GM23248 (cell line): ENCODE measurements at regions not wholly inside any gene's neighbourhood (a gene's known extent, or its start where the extent isn't known, plus 50 kb on each side); places are given as distances from the start of the nearest gene placed in this dataset.
A peak's percentile ranks its signal among the peaks of the same experiment; 100 is the strongest.

ENCODE experiments used
- DNase-seq: peaks from one replicate; pipeline ENCODE4 v3.0.0-alpha.2; 2015
- H2AFZ ChIP-seq: fragments of 200-600 bp; sonication (generic); 2 replicates; pipeline ENCODE4 v1.6.1; 2016; ENCODE audit warnings: antibody characterized with exemption
- H3F3A ChIP-seq: fragments of 200-600 bp; sonication (generic); 2 replicates; pipeline ENCODE4 v1.6.1; 2016; ENCODE audit warnings: mild to moderate bottlenecking, antibody characterized with exemption, mixed run types; ENCODE audit not compliant: insufficient read depth
- H3K27ac ChIP-seq: fragments of 200-600 bp; sonication (generic); 2 replicates; pipeline ENCODE4 v1.5.1; 2016; ENCODE audit warnings: mild to moderate bottlenecking
- H3K27me3 ChIP-seq: fragments of 200-600 bp; sonication (generic); replicated peaks from 2 replicates; pipeline ENCODE4 v1.6.1; 2016; ENCODE audit warnings: mild to moderate bottlenecking; ENCODE audit not compliant: insufficient read depth
- H3K36me3 ChIP-seq: fragments of 200-600 bp; sonication (generic); 2 replicates; pipeline ENCODE4 v1.6.1; 2016; ENCODE audit warnings: low read depth, mild to moderate bottlenecking
- H3K4me1 ChIP-seq: fragments of 200-600 bp; sonication (generic); 2 replicates; pipeline ENCODE4 v1.6.1; 2016; ENCODE audit warnings: mild to moderate bottlenecking; ENCODE audit not compliant: insufficient read depth
- H3K4me2 ChIP-seq: fragments of 200-600 bp; sonication (generic); one replicate; pipeline ENCODE4 v1.6.1; 2016; ENCODE audit warnings: mild to moderate bottlenecking; ENCODE audit not compliant: unreplicated experiment
- H3K4me3 ChIP-seq: fragments of 200-600 bp; sonication (generic); 2 replicates; pipeline ENCODE4 v1.5.1; 2016; ENCODE audit warnings: mild to moderate bottlenecking
- H3K79me2 ChIP-seq: fragments of 200-600 bp; sonication (generic); 2 replicates; pipeline ENCODE4 v1.6.1; 2016; ENCODE audit warnings: mild to moderate bottlenecking; ENCODE audit not compliant: insufficient read depth
- H3K9ac ChIP-seq: fragments of 200-600 bp; sonication (generic); 2 replicates; pipeline ENCODE4 v1.6.1; 2016; ENCODE audit warnings: mild to moderate bottlenecking
- H3K9me2 ChIP-seq: fragments of 200-600 bp; sonication (generic); 2 replicates; pipeline ENCODE4 v1.6.1; 2016; ENCODE audit warnings: mixed run types, mild to moderate bottlenecking, moderate library complexity; ENCODE audit not compliant: insufficient read depth
- H3K9me3 ChIP-seq: fragments of 200-600 bp; sonication (generic); one replicate; pipeline ENCODE4 v1.6.1; 2017; ENCODE audit warnings: low read depth
- H4K20me1 ChIP-seq: fragments of 200-600 bp; sonication (generic); 2 replicates; pipeline ENCODE4 v1.6.0; 2016; ENCODE audit not compliant: insufficient read depth
- EZH2 ChIP-seq: fragments of 200-600 bp; sonication (generic); IDR thresholded peaks from 2 replicates; pipeline ENCODE4 v1.6.1; 2018; ENCODE audit warnings: antibody characterized with exemption, mild to moderate bottlenecking; ENCODE audit not compliant: insufficient read depth, poor library complexity, severe bottlenecking
- EZH2phosphoT487 ChIP-seq: fragments of 200-600 bp; sonication (generic); IDR thresholded peaks from 2 replicates; pipeline ENCODE4 v1.6.1; 2018; ENCODE audit warnings: antibody characterized with exemption, moderate library complexity, mild to moderate bottlenecking, low read depth; ENCODE audit not compliant: insufficient read depth
- WGBS, 2 experiments: methylation state at CpG; one replicate each; pipeline ENCODE4 v1.1.6; 2015 to 2017; ENCODE audit warnings: low lambda C conversion rate in 2 of 2, low coverage in 1 of 2; ENCODE audit errors: missing lambda C conversion rate in 2 of 2; 5-methylcytosine and 5-hydroxymethylcytosine counted together
- in situ Hi-C: fragments of 300-500 bp; cut with MboI; formaldehyde crosslinking; loops from 2 replicates; pipeline ENCODE4 v1.15.0; 2020

- Histone ChIP-seq H3K9me3 (peaks cover 7% of the 10 kb centered on the region), H3K4me1 (no peaks in the 10 kb centered on the region), H3K4me2 (no peak overlapping the region), H3K9ac (no peak overlapping the region), H4K20me1 (no peaks in the 10 kb centered on the region), H3F3A (peaks cover 5% of the 10 kb centered on the region; the same call in 1 of the 2 replicates), H3K36me3 (no peaks in the 10 kb centered on the region), H3K79me2 (no peaks in the 10 kb centered on the region), H3K27me3 (no peaks in the 10 kb centered on the region), H3K4me3 (no peak overlapping the region), H2AFZ (no peak overlapping the region), H3K9me2 (no peaks in the 10 kb centered on the region), H3K27ac (no peak overlapping the region)
- no peak for TF ChIP-seq EZH2phosphoT487
- no peak for TF ChIP-seq EZH2
- 50 to 52% methylated on average over 1 of the region's 1 CpG for WGBS, 2 experiments
- in situ Hi-C loops, result no loop called here
- DNase-seq, result no peak
Observed at GRCh38 chr11:111067994-111068393, 177.5 kb upstream of the POU2AF2 start.

GRCh38 chr11:111066846-111067245, 178.7 kb upstream of the POU2AF2 start:
- TF ChIP-seq EZH2phosphoT487 (no peak), EZH2 (no peak)
- Histone ChIP-seq H3K4me2 (no peak overlapping the region), H3F3A (peaks cover 5% of the 10 kb centered on the region; the same call in 1 of the 2 replicates), H3K9me2 (no peaks in the 10 kb centered on the region), H3K9ac (no peak overlapping the region), H2AFZ (no peak overlapping the region), H4K20me1 (no peaks in the 10 kb centered on the region), H3K9me3 (peaks cover 7% of the 10 kb centered on the region), H3K79me2 (no peaks in the 10 kb centered on the region), H3K36me3 (no peaks in the 10 kb centered on the region), H3K4me3 (no peak overlapping the region), H3K27me3 (no peaks in the 10 kb centered on the region), H3K27ac (no peak overlapping the region), H3K4me1 (no peaks in the 10 kb centered on the region)
- in situ Hi-C loops, result no loop called here
- no peak for DNase-seq
- WGBS, 2 experiments, result 57 to 63% methylated on average over 2 of the region's 2 CpGs

GRCh38 chr11:111063726-111064517, 181.6 kb upstream of the POU2AF2 start:
- Histone ChIP-seq H3K9me2 (no peaks in the 10 kb centered on the region), H3F3A (peaks cover 5% of the 10 kb centered on the region; the same call in 1 of the 2 replicates), H3K36me3 (no peaks in the 10 kb centered on the region), H4K20me1 (no peaks in the 10 kb centered on the region), H2AFZ (no peak overlapping the region), H3K4me3 (no peak overlapping the region), H3K27ac (no peak overlapping the region), H3K4me1 (peaks cover 9% of the 10 kb centered on the region), H3K9ac (no peak overlapping the region), H3K4me2 (no peak overlapping the region), H3K9me3 (peaks cover 7% of the 10 kb centered on the region), H3K79me2 (no peaks in the 10 kb centered on the region), H3K27me3 (no peaks in the 10 kb centered on the region)
- in situ Hi-C loops, result no loop called here
- DNase-seq, result peak; percentile 44
- TF ChIP-seq EZH2 (no peak), EZH2phosphoT487 (no peak)
- 51 to 55% methylated on average over 6 of the region's 6 CpGs for WGBS, 2 experiments

GRCh38 chr11:111062420-111062819, 183.1 kb upstream of the POU2AF2 start:
- Histone ChIP-seq H2AFZ (no peak overlapping the region), H4K20me1 (no peaks in the 10 kb centered on the region), H3K27me3 (no peaks in the 10 kb centered on the region), H3K4me3 (no peak overlapping the region), H3K9me3 (no peaks in the 10 kb centered on the region), H3K9me2 (no peaks in the 10 kb centered on the region), H3K4me2 (no peak overlapping the region), H3K9ac (no peak overlapping the region), H3K79me2 (no peaks in the 10 kb centered on the region), H3K27ac (no peak overlapping the region), H3F3A (peaks cover 5% of the 10 kb centered on the region; the same call in 1 of the 2 replicates), H3K4me1 (peaks cover 9% of the 10 kb centered on the region), H3K36me3 (no peaks in the 10 kb centered on the region)
- no peak for DNase-seq
- WGBS, 2 experiments, result 59 to 63% methylated on average over 3 of the region's 3 CpGs
- TF ChIP-seq EZH2, result no peak
- in situ Hi-C loops, result no loop called here

GRCh38 chr11:111059726-111060125, 185.8 kb upstream of the POU2AF2 start:
- Histone ChIP-seq H3K27ac (no peak overlapping the region), H3K9me3 (no peaks in the 10 kb centered on the region), H3K36me3 (no peaks in the 10 kb centered on the region), H3K9me2 (no peaks in the 10 kb centered on the region), H3K27me3 (no peaks in the 10 kb centered on the region), H3K4me3 (no peak overlapping the region), H3K79me2 (no peaks in the 10 kb centered on the region), H2AFZ (no peak overlapping the region), H3K4me2 (no peak overlapping the region), H3K4me1 (peaks cover 9% of the 10 kb centered on the region), H3F3A (peaks cover 5% of the 10 kb centered on the region; the same call in 1 of the 2 replicates), H4K20me1 (no peaks in the 10 kb centered on the region), H3K9ac (no peak overlapping the region)
- TF ChIP-seq EZH2, result no peak
- no peak for TF ChIP-seq EZH2phosphoT487
- in situ Hi-C loops, result no loop called here
- DNase-seq, result peak; percentile 67
